ENCODE measurements at regions not wholly inside any gene's neighbourhood (a gene's known extent, or its start where the extent isn't known, plus 50 kb on each side); places are given as distances from the start of the nearest gene placed in this dataset.

DNA sequence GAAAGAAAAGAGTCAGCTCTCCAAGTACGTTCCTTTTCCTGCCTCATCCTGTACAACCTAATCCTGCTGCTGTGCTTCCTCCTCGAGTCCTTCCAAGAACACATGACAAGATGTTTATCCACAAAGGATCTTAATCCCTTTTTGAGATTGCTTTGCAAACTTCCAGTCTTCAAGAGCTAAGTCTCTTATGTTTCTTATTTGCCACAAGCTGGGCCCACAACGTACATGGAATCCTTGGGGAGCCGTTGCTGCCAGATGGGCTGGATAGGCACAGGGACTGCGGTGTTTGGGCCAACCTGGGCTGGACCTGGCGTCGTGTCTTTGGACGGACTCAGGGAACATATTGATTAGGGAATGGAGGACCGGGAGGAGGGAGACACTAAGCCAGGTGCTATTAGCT, 79.7 kb upstream of the AFDN start:
- TF ChIP-seq, protein P1, sequence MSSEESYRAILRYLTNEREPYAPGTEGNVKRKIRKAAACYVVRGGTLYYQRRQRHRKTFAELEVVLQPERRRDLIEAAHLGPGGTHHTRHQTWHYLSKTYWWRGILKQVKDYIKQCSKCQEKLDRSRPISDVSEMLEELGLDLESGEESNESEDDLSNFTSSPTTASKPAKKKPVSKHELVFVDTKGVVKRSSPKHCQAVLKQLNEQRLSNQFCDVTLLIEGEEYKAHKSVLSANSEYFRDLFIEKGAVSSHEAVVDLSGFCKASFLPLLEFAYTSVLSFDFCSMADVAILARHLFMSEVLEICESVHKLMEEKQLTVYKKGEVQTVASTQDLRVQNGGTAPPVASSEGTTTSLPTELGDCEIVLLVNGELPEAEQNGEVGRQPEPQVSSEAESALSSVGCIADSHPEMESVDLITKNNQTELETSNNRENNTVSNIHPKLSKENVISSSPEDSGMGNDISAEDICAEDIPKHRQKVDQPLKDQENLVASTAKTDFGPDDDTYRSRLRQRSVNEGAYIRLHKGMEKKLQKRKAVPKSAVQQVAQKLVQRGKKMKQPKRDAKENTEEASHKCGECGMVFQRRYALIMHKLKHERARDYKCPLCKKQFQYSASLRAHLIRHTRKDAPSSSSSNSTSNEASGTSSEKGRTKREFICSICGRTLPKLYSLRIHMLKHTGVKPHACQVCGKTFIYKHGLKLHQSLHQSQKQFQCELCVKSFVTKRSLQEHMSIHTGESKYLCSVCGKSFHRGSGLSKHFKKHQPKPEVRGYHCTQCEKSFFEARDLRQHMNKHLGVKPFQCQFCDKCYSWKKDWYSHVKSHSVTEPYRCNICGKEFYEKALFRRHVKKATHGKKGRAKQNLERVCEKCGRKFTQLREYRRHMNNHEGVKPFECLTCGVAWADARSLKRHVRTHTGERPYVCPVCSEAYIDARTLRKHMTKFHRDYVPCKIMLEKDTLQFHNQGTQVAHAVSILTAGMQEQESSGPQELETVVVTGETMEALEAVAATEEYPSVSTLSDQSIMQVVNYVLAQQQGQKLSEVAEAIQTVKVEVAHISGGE (tag by site-specific recombination; conservative IDR thresholded peaks at IDR 0.05; ENCODE audit: low read depth): no peak
- no peak for TF ChIP-seq ZNF214 (tag by site-specific recombination; IDR thresholded peaks at IDR 0.05; ENCODE audit: borderline replicate concordance)
- TF ChIP-seq ZNF138 (tag by site-specific recombination; IDR thresholded peaks at IDR 0.05; ENCODE audit: borderline replicate concordance): no peak
- TF ChIP-seq, protein P2, sequence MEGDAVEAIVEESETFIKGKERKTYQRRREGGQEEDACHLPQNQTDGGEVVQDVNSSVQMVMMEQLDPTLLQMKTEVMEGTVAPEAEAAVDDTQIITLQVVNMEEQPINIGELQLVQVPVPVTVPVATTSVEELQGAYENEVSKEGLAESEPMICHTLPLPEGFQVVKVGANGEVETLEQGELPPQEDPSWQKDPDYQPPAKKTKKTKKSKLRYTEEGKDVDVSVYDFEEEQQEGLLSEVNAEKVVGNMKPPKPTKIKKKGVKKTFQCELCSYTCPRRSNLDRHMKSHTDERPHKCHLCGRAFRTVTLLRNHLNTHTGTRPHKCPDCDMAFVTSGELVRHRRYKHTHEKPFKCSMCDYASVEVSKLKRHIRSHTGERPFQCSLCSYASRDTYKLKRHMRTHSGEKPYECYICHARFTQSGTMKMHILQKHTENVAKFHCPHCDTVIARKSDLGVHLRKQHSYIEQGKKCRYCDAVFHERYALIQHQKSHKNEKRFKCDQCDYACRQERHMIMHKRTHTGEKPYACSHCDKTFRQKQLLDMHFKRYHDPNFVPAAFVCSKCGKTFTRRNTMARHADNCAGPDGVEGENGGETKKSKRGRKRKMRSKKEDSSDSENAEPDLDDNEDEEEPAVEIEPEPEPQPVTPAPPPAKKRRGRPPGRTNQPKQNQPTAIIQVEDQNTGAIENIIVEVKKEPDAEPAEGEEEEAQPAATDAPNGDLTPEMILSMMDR (tag by site-specific recombination; IDR thresholded peaks at IDR 0.05): no peak
